ENCODE measurements at regions not wholly inside any gene's neighbourhood (a gene's known extent, or its start where the extent isn't known, plus 50 kb on each side); places are given as distances from the start of the nearest gene placed in this dataset.

GRCh38 chr20:6582449-6582848, 185.0 kb upstream of the BMP2 start:
- no peaks in the 10 kb centered on the region for H3K27me3 ChIP-seq (ENCODE audit: insufficient read depth, low read length, poor library complexity)
- H3K27ac ChIP-seq (ENCODE audit: low read length): no peak overlapping the region
- no peaks in the 10 kb centered on the region for H4K20me1 ChIP-seq (ENCODE audit: insufficient read depth, low read length)
- no peak overlapping the region for H2AFZ ChIP-seq (ENCODE audit: low read depth, low read length)
- ATAC-seq (ENCODE audit: insufficient read depth, low read depth): no peak
- H3K9me3 ChIP-seq (ENCODE audit: insufficient read depth, low read length, severe bottlenecking): no peaks in the 10 kb centered on the region
- no peak overlapping the region for H3K9ac ChIP-seq (ENCODE audit: low read depth, low read length)
- no peak for TF ChIP-seq EZH2 (IDR thresholded peaks at IDR 0.05; ENCODE audit: borderline replicate concordance, low read depth, low read length, severe bottlenecking)
- TF ChIP-seq, protein P1, sequence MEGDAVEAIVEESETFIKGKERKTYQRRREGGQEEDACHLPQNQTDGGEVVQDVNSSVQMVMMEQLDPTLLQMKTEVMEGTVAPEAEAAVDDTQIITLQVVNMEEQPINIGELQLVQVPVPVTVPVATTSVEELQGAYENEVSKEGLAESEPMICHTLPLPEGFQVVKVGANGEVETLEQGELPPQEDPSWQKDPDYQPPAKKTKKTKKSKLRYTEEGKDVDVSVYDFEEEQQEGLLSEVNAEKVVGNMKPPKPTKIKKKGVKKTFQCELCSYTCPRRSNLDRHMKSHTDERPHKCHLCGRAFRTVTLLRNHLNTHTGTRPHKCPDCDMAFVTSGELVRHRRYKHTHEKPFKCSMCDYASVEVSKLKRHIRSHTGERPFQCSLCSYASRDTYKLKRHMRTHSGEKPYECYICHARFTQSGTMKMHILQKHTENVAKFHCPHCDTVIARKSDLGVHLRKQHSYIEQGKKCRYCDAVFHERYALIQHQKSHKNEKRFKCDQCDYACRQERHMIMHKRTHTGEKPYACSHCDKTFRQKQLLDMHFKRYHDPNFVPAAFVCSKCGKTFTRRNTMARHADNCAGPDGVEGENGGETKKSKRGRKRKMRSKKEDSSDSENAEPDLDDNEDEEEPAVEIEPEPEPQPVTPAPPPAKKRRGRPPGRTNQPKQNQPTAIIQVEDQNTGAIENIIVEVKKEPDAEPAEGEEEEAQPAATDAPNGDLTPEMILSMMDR (IDR thresholded peaks at IDR 0.05; ENCODE audit: borderline replicate concordance, extremely low read depth, low read length, poor library complexity, severe bottlenecking): no peak
- H3K4me1 ChIP-seq (ENCODE audit: insufficient read depth, low read length): no peaks in the 10 kb centered on the region
- no peak overlapping the region for H3K4me2 ChIP-seq (ENCODE audit: insufficient read depth, low read length)
- H3K36me3 ChIP-seq (ENCODE audit: insufficient read depth, low read length): no peaks in the 10 kb centered on the region
- no peak for DNase-seq
- no peak overlapping the region for H3K4me3 ChIP-seq (ENCODE audit: low read depth in 1 of 2, low read length in 2 of 2)
- H3K79me2 ChIP-seq (ENCODE audit: insufficient read depth, low read length): no peaks in the 10 kb centered on the region

GRCh38 chr20:6580486-6580885, 187.0 kb upstream of the BMP2 start:
- no peaks in the 10 kb centered on the region for H3K36me3 ChIP-seq (ENCODE audit: insufficient read depth, low read length)
- H3K4me1 ChIP-seq (ENCODE audit: insufficient read depth, low read length): no peaks in the 10 kb centered on the region
- no peak overlapping the region for H3K4me2 ChIP-seq (ENCODE audit: insufficient read depth, low read length)
- H3K27me3 ChIP-seq (ENCODE audit: insufficient read depth, low read length, poor library complexity): no peaks in the 10 kb centered on the region
- no peak overlapping the region for H2AFZ ChIP-seq (ENCODE audit: low read depth, low read length)
- no peak overlapping the region for H3K9ac ChIP-seq (ENCODE audit: low read depth, low read length)
- DNase-seq (no peak), ATAC-seq (ENCODE audit: insufficient read depth, low read depth) (no peak)
- no peaks in the 10 kb centered on the region for H4K20me1 ChIP-seq (ENCODE audit: insufficient read depth, low read length)
- H3K4me3 ChIP-seq (ENCODE audit: low read depth in 1 of 2, low read length in 2 of 2): no peak overlapping the region
- TF ChIP-seq EZH2 (IDR thresholded peaks at IDR 0.05; ENCODE audit: borderline replicate concordance, low read depth, low read length, severe bottlenecking): no peak
- TF ChIP-seq, protein P1 (IDR thresholded peaks at IDR 0.05; ENCODE audit: borderline replicate concordance, extremely low read depth, low read length, poor library complexity, severe bottlenecking): no peak
- no peak overlapping the region for H3K27ac ChIP-seq (ENCODE audit: low read length)
- no peaks in the 10 kb centered on the region for H3K79me2 ChIP-seq (ENCODE audit: insufficient read depth, low read length)
- no peaks in the 10 kb centered on the region for H3K9me3 ChIP-seq (ENCODE audit: insufficient read depth, low read length, severe bottlenecking)

DNA sequence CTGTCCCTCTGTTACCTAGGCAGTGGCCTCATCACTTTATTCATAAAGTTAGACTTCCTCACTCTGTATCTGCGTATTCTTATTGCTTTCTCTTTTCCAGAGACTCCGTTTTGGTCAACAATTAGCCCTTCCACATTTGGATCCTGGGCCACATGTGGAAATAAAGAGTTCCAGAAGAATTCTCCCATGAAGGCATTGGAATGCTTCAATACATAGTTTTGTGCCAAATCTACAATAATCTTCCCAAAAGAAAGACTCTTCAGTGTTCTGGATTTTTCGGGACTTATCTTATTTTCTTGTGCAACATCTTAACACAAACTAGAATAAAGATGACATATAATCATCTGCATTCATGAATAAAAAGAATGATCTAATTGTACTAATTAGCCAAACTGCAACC, 187.7 kb upstream of the BMP2 start:
- TF ChIP-seq EZH2 (IDR thresholded peaks at IDR 0.05; ENCODE audit: borderline replicate concordance, low read depth, low read length, severe bottlenecking): no peak
- TF ChIP-seq, protein P1 (IDR thresholded peaks at IDR 0.05; ENCODE audit: borderline replicate concordance, extremely low read depth, low read length, poor library complexity, severe bottlenecking): no peak
- Histone ChIP-seq H3K27ac (ENCODE audit: low read length) (no peak overlapping the region), H4K20me1 (ENCODE audit: insufficient read depth, low read length) (no peaks in the 10 kb centered on the region)

DNA sequence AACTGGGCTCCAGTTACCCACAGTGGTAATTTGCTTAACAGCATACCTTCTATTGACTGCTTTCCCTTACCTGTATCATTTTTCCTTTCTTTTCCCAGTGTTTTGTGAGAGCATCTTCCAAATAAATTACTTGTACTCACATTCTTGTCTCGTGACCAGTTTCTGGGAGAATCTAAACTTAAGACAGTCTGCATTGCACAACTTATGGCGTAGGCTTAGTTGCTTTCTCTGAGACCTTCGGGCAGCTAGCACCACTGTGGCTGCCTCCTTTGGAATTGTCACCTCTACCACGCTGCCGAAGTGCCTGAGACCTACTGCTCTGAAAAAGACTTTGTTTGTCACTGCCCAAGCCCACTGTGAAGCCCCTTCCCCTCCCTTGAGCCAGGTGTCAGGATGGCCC, 188.1 kb upstream of the BMP2 start:
- Histone ChIP-seq H3K27me3 (ENCODE audit: insufficient read depth, low read length, poor library complexity) (no peaks in the 10 kb centered on the region), H3K4me2 (ENCODE audit: insufficient read depth, low read length) (no peak overlapping the region), H4K20me1 (ENCODE audit: insufficient read depth, low read length) (no peaks in the 10 kb centered on the region), H3K27ac (ENCODE audit: low read length) (no peak overlapping the region), H3K9me3 (ENCODE audit: insufficient read depth, low read length, severe bottlenecking) (no peaks in the 10 kb centered on the region), H3K4me3 (ENCODE audit: low read depth in 1 of 2, low read length in 2 of 2) (no peak overlapping the region), H3K79me2 (ENCODE audit: insufficient read depth, low read length) (no peaks in the 10 kb centered on the region), H3K4me1 (ENCODE audit: insufficient read depth, low read length) (no peaks in the 10 kb centered on the region), H2AFZ (ENCODE audit: low read depth, low read length) (no peak overlapping the region), H3K36me3 (ENCODE audit: insufficient read depth, low read length) (no peaks in the 10 kb centered on the region), H3K9ac (ENCODE audit: low read depth, low read length) (no peak overlapping the region)
- DNase-seq (no peak), ATAC-seq (ENCODE audit: insufficient read depth, low read depth) (no peak)
- TF ChIP-seq EZH2 (IDR thresholded peaks at IDR 0.05; ENCODE audit: borderline replicate concordance, low read depth, low read length, severe bottlenecking): no peak
- TF ChIP-seq, protein P1 (IDR thresholded peaks at IDR 0.05; ENCODE audit: borderline replicate concordance, extremely low read depth, low read length, poor library complexity, severe bottlenecking): no peak

More for the DNA sequence above, 187.7 kb upstream of the BMP2 start:
- Histone ChIP-seq H3K4me2 (ENCODE audit: insufficient read depth, low read length) (no peak overlapping the region), H3K4me3 (ENCODE audit: low read depth in 1 of 2, low read length in 2 of 2) (no peak overlapping the region), H3K4me1 (ENCODE audit: insufficient read depth, low read length) (no peaks in the 10 kb centered on the region), H3K27me3 (ENCODE audit: insufficient read depth, low read length, poor library complexity) (no peaks in the 10 kb centered on the region), H3K79me2 (ENCODE audit: insufficient read depth, low read length) (no peaks in the 10 kb centered on the region), H3K9me3 (ENCODE audit: insufficient read depth, low read length, severe bottlenecking) (no peaks in the 10 kb centered on the region), H2AFZ (ENCODE audit: low read depth, low read length) (no peak overlapping the region), H3K9ac (ENCODE audit: low read depth, low read length) (no peak overlapping the region), H3K36me3 (ENCODE audit: insufficient read depth, low read length) (no peaks in the 10 kb centered on the region)
- ATAC-seq (ENCODE audit: insufficient read depth, low read depth) (no peak), DNase-seq (no peak)

Data from DND-41 (cell line).